ENCODE measurements at regions not wholly inside any gene's neighbourhood (a gene's known extent, or its start where the extent isn't known, plus 50 kb on each side); places are given as distances from the start of the nearest gene placed in this dataset.

DNA sequence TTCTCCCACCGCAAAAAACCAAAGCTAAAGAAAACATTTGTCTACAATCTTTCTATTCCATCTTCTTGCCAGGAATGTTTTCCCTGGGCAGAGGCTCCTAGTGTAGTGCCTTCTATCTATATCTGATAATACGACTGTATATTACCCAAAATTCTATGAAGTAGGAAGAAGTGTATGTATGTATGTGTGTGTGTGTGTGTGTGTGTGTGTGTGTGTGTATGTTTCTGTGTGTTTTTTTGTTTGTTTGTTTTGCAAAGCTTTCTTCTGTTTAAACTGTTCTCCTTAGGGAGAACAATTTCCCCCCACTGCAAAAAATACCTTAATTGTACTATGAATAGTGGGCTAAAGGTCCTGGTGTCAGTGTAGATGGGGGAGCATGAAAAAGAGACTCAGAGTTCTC, 312.6 kb upstream of the CITED2 start:
- no peak for DNase-seq
- Histone ChIP-seq H3K4me2 (ENCODE audit: low read depth, low read length, poor library complexity, severe bottlenecking) (no peak overlapping the region), H3K4me3 (ENCODE audit: low read length) (no peak overlapping the region), H3K27ac (ENCODE audit: low read length) (no peak overlapping the region), H3K36me3 (ENCODE audit: insufficient read depth, low read length) (no peaks in the 10 kb centered on the region), H3K9me2 (replicated peaks; ENCODE audit: insufficient read depth, low read length) (no peaks in the 10 kb centered on the region), H3K9ac (ENCODE audit: low read length) (no peak overlapping the region), H3K4me1 (ENCODE audit: low read length) (no peaks in the 10 kb centered on the region), H3K79me2 (ENCODE audit: low read length) (no peaks in the 10 kb centered on the region), H4K20me1 (ENCODE audit: insufficient read depth, low read depth, low read length) (no peaks in the 10 kb centered on the region), H3K27me3 (ENCODE audit: low read length) (no peaks in the 10 kb centered on the region), H3K9me3 (ENCODE audit: low read length) (no peaks in the 10 kb centered on the region), H2AFZ (ENCODE audit: low read length) (no peak overlapping the region)

DNA sequence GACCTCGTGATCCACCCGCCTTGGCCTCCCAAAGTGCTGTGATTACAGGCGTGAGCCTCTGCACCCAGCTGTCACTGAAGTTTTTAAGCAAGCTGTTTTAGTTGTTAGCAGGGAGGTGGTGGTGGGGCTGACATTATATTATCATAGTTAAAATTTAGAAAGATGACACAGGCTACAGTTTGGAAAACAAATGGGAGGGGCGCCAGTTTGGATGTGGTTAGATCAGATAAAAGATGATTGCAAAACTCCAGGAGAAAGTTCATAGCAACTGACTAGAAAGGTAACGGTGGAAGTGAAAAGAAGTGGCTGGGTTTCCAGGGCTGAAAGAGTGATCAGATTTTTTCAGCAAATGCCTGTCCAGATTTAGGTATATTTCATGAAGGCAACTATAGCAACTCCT, 311.9 kb upstream of the CITED2 start:
- Histone ChIP-seq H2AFZ (ENCODE audit: low read length) (no peak overlapping the region), H3K9me3 (ENCODE audit: low read length) (no peaks in the 10 kb centered on the region), H3K27me3 (ENCODE audit: low read length) (no peaks in the 10 kb centered on the region), H3K4me1 (ENCODE audit: low read length) (no peaks in the 10 kb centered on the region), H3K36me3 (ENCODE audit: insufficient read depth, low read length) (no peaks in the 10 kb centered on the region), H3K9me2 (replicated peaks; ENCODE audit: insufficient read depth, low read length) (no peaks in the 10 kb centered on the region), H3K9ac (ENCODE audit: low read length) (no peak overlapping the region), H3K4me3 (ENCODE audit: low read length) (no peak overlapping the region), H4K20me1 (ENCODE audit: insufficient read depth, low read depth, low read length) (no peaks in the 10 kb centered on the region), H3K4me2 (ENCODE audit: low read depth, low read length, poor library complexity, severe bottlenecking) (no peak overlapping the region), H3K27ac (ENCODE audit: low read length) (no peak overlapping the region), H3K79me2 (ENCODE audit: low read length) (no peaks in the 10 kb centered on the region)
- DNase-seq: no peak

DNA sequence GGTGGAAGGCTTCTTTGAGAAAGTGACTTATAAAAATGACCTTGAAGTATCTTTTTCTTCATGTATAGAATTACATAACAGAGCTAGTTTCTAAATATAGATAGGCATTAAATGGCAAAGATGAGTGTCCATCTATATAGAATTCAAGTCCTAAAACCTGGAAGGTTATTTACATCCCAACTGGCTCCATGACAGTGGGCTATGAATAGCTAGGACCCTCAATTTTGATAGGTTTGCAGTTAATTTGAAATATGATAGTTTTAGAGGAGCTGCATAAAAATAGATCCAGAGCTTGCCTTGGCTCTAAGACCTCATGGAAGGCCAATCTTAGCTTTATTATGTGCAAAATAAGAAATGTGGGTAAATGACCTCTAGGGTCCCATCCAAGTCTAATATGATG, 310.6 kb upstream of the CITED2 start:
- Histone ChIP-seq H3K9me2 (replicated peaks; ENCODE audit: insufficient read depth, low read length) (no peaks in the 10 kb centered on the region), H3K79me2 (ENCODE audit: low read length) (no peaks in the 10 kb centered on the region), H3K36me3 (ENCODE audit: insufficient read depth, low read length) (no peaks in the 10 kb centered on the region), H3K27me3 (ENCODE audit: low read length) (no peaks in the 10 kb centered on the region), H3K9ac (ENCODE audit: low read length) (no peak overlapping the region), H3K9me3 (ENCODE audit: low read length) (no peaks in the 10 kb centered on the region), H3K4me1 (ENCODE audit: low read length) (no peaks in the 10 kb centered on the region), H3K27ac (ENCODE audit: low read length) (no peak overlapping the region), H3K4me2 (ENCODE audit: low read depth, low read length, poor library complexity, severe bottlenecking) (no peak overlapping the region), H4K20me1 (ENCODE audit: insufficient read depth, low read depth, low read length) (no peaks in the 10 kb centered on the region), H3K4me3 (ENCODE audit: low read length) (no peak overlapping the region), H2AFZ (ENCODE audit: low read length) (no peak overlapping the region)
- no peak for DNase-seq

- Histone ChIP-seq H4K20me1 (ENCODE audit: insufficient read depth, low read depth, low read length) (no peaks in the 10 kb centered on the region), H3K36me3 (ENCODE audit: insufficient read depth, low read length) (no peaks in the 10 kb centered on the region), H3K27me3 (ENCODE audit: low read length) (no peaks in the 10 kb centered on the region), H3K9me3 (ENCODE audit: low read length) (no peaks in the 10 kb centered on the region), H3K27ac (ENCODE audit: low read length) (no peak overlapping the region), H3K4me2 (ENCODE audit: low read depth, low read length, poor library complexity, severe bottlenecking) (no peak overlapping the region), H3K79me2 (ENCODE audit: low read length) (no peaks in the 10 kb centered on the region), H2AFZ (ENCODE audit: low read length) (no peak overlapping the region), H3K4me1 (ENCODE audit: low read length) (no peaks in the 10 kb centered on the region), H3K4me3 (ENCODE audit: low read length) (no peak overlapping the region), H3K9ac (ENCODE audit: low read length) (no peak overlapping the region), H3K9me2 (replicated peaks; ENCODE audit: insufficient read depth, low read length) (no peaks in the 10 kb centered on the region)
- DNase-seq: no peak
Measured at GRCh38 chr6:139680819-139681218, 306.4 kb upstream of the CITED2 start.

GRCh38 chr6:139679516-139680179, 305.2 kb upstream of the CITED2 start:
- Histone ChIP-seq H3K9ac (ENCODE audit: low read length) (no peak overlapping the region), H2AFZ (ENCODE audit: low read length) (no peak overlapping the region), H3K4me3 (ENCODE audit: low read length) (no peak overlapping the region), H3K4me1 (ENCODE audit: low read length) (no peaks in the 10 kb centered on the region), H3K27me3 (ENCODE audit: low read length) (no peaks in the 10 kb centered on the region), H3K36me3 (ENCODE audit: insufficient read depth, low read length) (no peaks in the 10 kb centered on the region), H3K9me2 (replicated peaks; ENCODE audit: insufficient read depth, low read length) (no peaks in the 10 kb centered on the region), H3K9me3 (ENCODE audit: low read length) (no peaks in the 10 kb centered on the region), H4K20me1 (ENCODE audit: insufficient read depth, low read depth, low read length) (no peaks in the 10 kb centered on the region), H3K79me2 (ENCODE audit: low read length) (no peaks in the 10 kb centered on the region), H3K27ac (ENCODE audit: low read length) (no peak overlapping the region), H3K4me2 (ENCODE audit: low read depth, low read length, poor library complexity, severe bottlenecking) (no peak overlapping the region)
- no peak for DNase-seq

DNA sequence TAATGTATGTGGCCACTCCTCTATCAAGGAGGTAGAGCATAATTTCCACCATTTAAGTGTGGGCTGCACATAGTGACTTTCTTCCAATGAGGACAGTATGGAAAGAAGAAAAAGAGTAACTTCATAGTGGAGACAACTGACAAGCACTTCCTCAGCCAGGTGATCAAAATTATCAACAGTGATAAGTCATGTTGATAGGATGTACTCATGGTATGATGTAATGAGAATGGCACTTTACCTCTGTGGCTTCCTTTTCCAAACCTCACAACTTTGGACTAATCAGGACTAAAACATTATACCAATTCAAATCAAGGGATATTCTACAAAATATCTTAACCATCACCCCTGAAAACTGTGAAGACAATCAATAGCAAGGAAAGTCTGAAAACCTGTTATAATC, 302.3 kb upstream of the CITED2 start:
- no peaks in the 10 kb centered on the region for H3K36me3 ChIP-seq (ENCODE audit: insufficient read depth, low read length)
- H3K27me3 ChIP-seq (ENCODE audit: low read length): no peaks in the 10 kb centered on the region
- H3K79me2 ChIP-seq (ENCODE audit: low read length): no peaks in the 10 kb centered on the region
- no peak overlapping the region for H3K4me2 ChIP-seq (ENCODE audit: low read depth, low read length, poor library complexity, severe bottlenecking)
- no peak overlapping the region for H3K27ac ChIP-seq (ENCODE audit: low read length)
- H3K4me3 ChIP-seq (ENCODE audit: low read length): no peak overlapping the region
- H3K4me1 ChIP-seq (ENCODE audit: low read length): no peaks in the 10 kb centered on the region
- no peaks in the 10 kb centered on the region for H3K9me2 ChIP-seq (replicated peaks; ENCODE audit: insufficient read depth, low read length)
- H4K20me1 ChIP-seq (ENCODE audit: insufficient read depth, low read depth, low read length): no peaks in the 10 kb centered on the region
- no peaks in the 10 kb centered on the region for H3K9me3 ChIP-seq (ENCODE audit: low read length)
- no peak overlapping the region for H3K9ac ChIP-seq (ENCODE audit: low read length)
- no peak for DNase-seq
- no peak overlapping the region for H2AFZ ChIP-seq (ENCODE audit: low read length)

- Histone ChIP-seq H3K9ac (ENCODE audit: low read length) (no peak overlapping the region), H3K4me1 (ENCODE audit: low read length) (no peaks in the 10 kb centered on the region), H2AFZ (ENCODE audit: low read length) (no peak overlapping the region), H3K4me3 (ENCODE audit: low read length) (no peak overlapping the region), H3K79me2 (ENCODE audit: low read length) (no peaks in the 10 kb centered on the region), H4K20me1 (ENCODE audit: insufficient read depth, low read depth, low read length) (no peaks in the 10 kb centered on the region), H3K27me3 (ENCODE audit: low read length) (peaks cover 3% of the 10 kb centered on the region; the same call in 1 of the 2 replicates), H3K27ac (ENCODE audit: low read length) (no peak overlapping the region), H3K9me2 (replicated peaks; ENCODE audit: insufficient read depth, low read length) (no peaks in the 10 kb centered on the region), H3K9me3 (ENCODE audit: low read length) (peaks cover 9% of the 10 kb centered on the region; the same call in 1 of the 2 replicates), H3K4me2 (ENCODE audit: low read depth, low read length, poor library complexity, severe bottlenecking) (no peak overlapping the region), H3K36me3 (ENCODE audit: insufficient read depth, low read length) (no peaks in the 10 kb centered on the region; the same call in 1 of the 2 replicates)
- no peak for DNase-seq
Measured at GRCh38 chr6:139666284-139666683, 291.8 kb upstream of the CITED2 start.

DNA sequence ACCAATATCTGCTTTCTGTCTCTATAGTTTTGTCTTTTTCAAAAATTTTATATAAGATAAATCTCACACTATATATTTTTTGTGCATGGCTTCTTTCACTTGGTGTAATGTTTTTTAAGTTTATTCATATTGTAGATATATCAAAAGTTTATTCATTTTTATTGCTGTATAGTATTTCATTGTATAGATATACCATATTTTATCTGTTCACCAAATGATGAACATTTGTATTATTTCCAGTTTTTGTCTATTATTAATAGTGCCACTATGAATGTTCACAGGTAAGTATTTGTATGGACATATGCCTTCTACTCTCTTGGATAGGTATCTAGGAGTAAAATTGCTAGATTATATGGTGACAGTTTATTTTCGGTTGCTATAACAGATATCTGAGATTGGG, 289.5 kb upstream of the CITED2 start:
- Histone ChIP-seq H3K9ac (ENCODE audit: low read length) (no peak overlapping the region), H3K9me3 (ENCODE audit: low read length) (peaks cover 9% of the 10 kb centered on the region; the same call in 1 of the 2 replicates)

More for the DNA sequence above, 289.5 kb upstream of the CITED2 start:
- H2AFZ ChIP-seq (ENCODE audit: low read length): no peak overlapping the region
- no peaks in the 10 kb centered on the region for H3K4me1 ChIP-seq (ENCODE audit: low read length)
- DNase-seq: no peak
- H3K4me3 ChIP-seq (ENCODE audit: low read length): no peak overlapping the region
- no peak overlapping the region for H3K27ac ChIP-seq (ENCODE audit: low read length)
- H3K9me2 ChIP-seq (replicated peaks; ENCODE audit: insufficient read depth, low read length): no peaks in the 10 kb centered on the region
- H3K27me3 ChIP-seq (ENCODE audit: low read length): peaks cover 3% of the 10 kb centered on the region; the same call in 1 of the 2 replicates
- no peaks in the 10 kb centered on the region for H3K79me2 ChIP-seq (ENCODE audit: low read length)
- H3K36me3 ChIP-seq (ENCODE audit: insufficient read depth, low read length): no peaks in the 10 kb centered on the region; the same call in 1 of the 2 replicates
- no peaks in the 10 kb centered on the region for H4K20me1 ChIP-seq (ENCODE audit: insufficient read depth, low read depth, low read length)
- H3K4me2 ChIP-seq (ENCODE audit: low read depth, low read length, poor library complexity, severe bottlenecking): no peak overlapping the region

Data from Karpas-422 (cell line).